ENCODE measurements at regions not wholly inside any gene's neighbourhood (a gene's known extent, or its start where the extent isn't known, plus 50 kb on each side); places are given as distances from the start of the nearest gene placed in this dataset.
"Not testable (repeated sequence)": the region's sequence is repeated elsewhere in the genome, so short reads cannot be mapped to it uniquely, and the experiment has no call there.

- no peak for DNase-seq (ENCODE audit: low read depth in 2 of 2)
Observed at GRCh38 chr11:129503646-129504045, 128.0 kb downstream of the BARX2 start.

GRCh38 chr11:129505266-129505665, 129.6 kb downstream of the BARX2 start:
- DNase-seq (ENCODE audit: low read depth in 2 of 2): no peak

- no peak for DNase-seq (ENCODE audit: low read depth in 2 of 2)
Observed at GRCh38 chr11:129508163-129508562, 132.5 kb downstream of the BARX2 start.

- no peak for DNase-seq (ENCODE audit: low read depth in 2 of 2)
Observed at GRCh38 chr11:129528296-129528695, 152.6 kb downstream of the BARX2 start.

GRCh38 chr11:129530154-129530895, 154.7 kb downstream of the BARX2 start:
- DNase-seq (ENCODE audit: low read depth in 2 of 2): no peak

- DNase-seq (ENCODE audit: low read depth in 2 of 2): no peak
Observed at GRCh38 chr11:129533395-129533794, 157.7 kb downstream of the BARX2 start.

- DNase-seq (ENCODE audit: low read depth in 2 of 2): no peak
Observed at GRCh38 chr11:129536338-129536737, 160.7 kb downstream of the BARX2 start.

- no peak for DNase-seq (ENCODE audit: low read depth in 2 of 2)
Observed at GRCh38 chr11:129538323-129538722, 162.7 kb downstream of the BARX2 start.

- DNase-seq (ENCODE audit: low read depth in 2 of 2): no peak
Observed at GRCh38 chr11:129543515-129544290, 168.1 kb downstream of the BARX2 start.

GRCh38 chr11:129544691-129545090, 169.0 kb downstream of the BARX2 start:
- DNase-seq (ENCODE audit: low read depth in 2 of 2): no peak

- DNase-seq (ENCODE audit: low read depth in 2 of 2): no peak
Observed at GRCh38 chr11:129546266-129546665, 170.6 kb downstream of the BARX2 start.

- no peak for DNase-seq (ENCODE audit: low read depth in 2 of 2)
Observed at GRCh38 chr11:129557421-129557820, 181.8 kb downstream of the BARX2 start.

- DNase-seq (ENCODE audit: low read depth in 2 of 2): no peak
Observed at GRCh38 chr11:129569007-129569406, 193.4 kb downstream of the BARX2 start.

- not testable (repeated sequence) for DNase-seq (ENCODE audit: low read depth in 2 of 2)
Observed at GRCh38 chr11:129572667-129573066, 197.0 kb downstream of the BARX2 start.

- DNase-seq (ENCODE audit: low read depth in 2 of 2): no peak
Observed at GRCh38 chr11:129573161-129573560, 197.5 kb downstream of the BARX2 start.

- no peak for DNase-seq (ENCODE audit: low read depth in 2 of 2)
Observed at GRCh38 chr11:129574431-129574830, 198.8 kb downstream of the BARX2 start.

- DNase-seq (ENCODE audit: low read depth in 2 of 2): no peak
Observed at GRCh38 chr11:129576652-129577051, 201.0 kb downstream of the BARX2 start.

GRCh38 chr11:129578006-129578405, 202.4 kb downstream of the BARX2 start:
- DNase-seq (ENCODE audit: low read depth in 2 of 2): no peak

GRCh38 chr11:129580278-129580677, 204.6 kb downstream of the BARX2 start:
- no peak for DNase-seq (ENCODE audit: low read depth in 2 of 2)

- no peak for DNase-seq (ENCODE audit: low read depth in 2 of 2)
Observed at GRCh38 chr11:129584316-129584715, 208.7 kb downstream of the BARX2 start.

GRCh38 chr11:129589190-129589860, 213.7 kb downstream of the BARX2 start:
- no peak for DNase-seq (ENCODE audit: low read depth in 2 of 2)

GRCh38 chr11:129590030-129590752, 214.5 kb downstream of the BARX2 start:
- DNase-seq (ENCODE audit: low read depth in 2 of 2): no peak
